ENCODE measurements at regions not wholly inside any gene's neighbourhood (a gene's known extent, or its start where the extent isn't known, plus 50 kb on each side); places are given as distances from the start of the nearest gene placed in this dataset.

DNA sequence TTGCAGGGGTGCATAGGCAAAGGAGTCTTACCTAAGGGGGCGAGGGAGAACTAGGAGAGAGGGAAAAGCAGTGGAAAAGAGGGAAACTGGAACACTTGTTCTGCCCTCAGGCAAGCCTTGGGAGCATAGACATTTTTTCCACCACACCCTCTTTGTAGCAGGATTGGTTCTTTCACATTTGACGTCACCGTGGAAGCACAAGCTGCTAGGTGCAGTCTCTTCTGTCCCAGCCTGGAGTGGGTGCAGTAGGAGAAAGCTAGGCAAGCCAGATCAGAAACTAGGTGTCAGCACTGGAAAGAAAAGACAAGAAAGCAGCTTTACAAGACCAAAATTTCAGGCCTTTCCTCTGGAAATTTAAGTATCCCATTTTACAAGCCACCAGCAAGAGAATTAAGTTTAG, 440.4 kb downstream of the EFNA5 start:
- TF ChIP-seq CTCF (optimal IDR thresholded peaks at IDR 0.05 in 1 of 3, IDR thresholded peaks at IDR 0.05 in 1 of 3, conservative IDR thresholded peaks at IDR 0.05 in 1 of 3; ENCODE audit: extremely low read depth in 1 of 3, insufficient read depth in 2 of 3, low read length in 3 of 3) (no peak), EZH2 (IDR thresholded peaks at IDR 0.05; ENCODE audit: low read length) (no peak)
- H3K27me3 ChIP-seq (ENCODE audit: control insufficient read depth, extremely low read depth, insufficient read depth, low read length) = no peaks in the 10 kb centered on the region
- FAIRE-seq (no peak), DNase-seq (ENCODE audit: low read depth, low spot score) (no peak)
- no peaks in the 10 kb centered on the region for H3K9me1 ChIP-seq (ENCODE audit: control insufficient read depth, extremely low read depth, insufficient read depth, low read length)
- no peaks in the 10 kb centered on the region for H3K9me3 ChIP-seq (ENCODE audit: control insufficient read depth, low read depth, low read length)
- H3K9ac ChIP-seq (ENCODE audit: control insufficient read depth, extremely low read depth, insufficient read depth, low read length) = no peak overlapping the region
- H3K79me2 ChIP-seq (ENCODE audit: control insufficient read depth, insufficient read depth, low read length) = no peaks in the 10 kb centered on the region
- no peak overlapping the region for H2AFZ ChIP-seq (ENCODE audit: control insufficient read depth, low read length)
- H4K20me1 ChIP-seq (ENCODE audit: control insufficient read depth, extremely low read depth, insufficient read depth, low read length) = no peaks in the 10 kb centered on the region
- dilution Hi-C loops (cut with MboI; ENCODE audit: extremely low pct_ligation_motif_present, low sequenced_read_pairs) = no loop called here
- no peaks in the 10 kb centered on the region for H3K36me3 ChIP-seq (ENCODE audit: control insufficient read depth in 2 of 2, extremely low read depth in 1 of 2, insufficient read depth in 2 of 2, low read length in 2 of 2)
- H3K4me3 ChIP-seq (ENCODE audit: control insufficient read depth in 2 of 3, extremely low read depth in 1 of 3, insufficient read depth in 2 of 3, low read depth in 1 of 3, low read length in 3 of 3) = no peak overlapping the region
- no peak overlapping the region for H3K4me2 ChIP-seq (ENCODE audit: control insufficient read depth, extremely low read depth, insufficient read depth, low read depth, low read length)
- no peak overlapping the region for H3K27ac ChIP-seq (ENCODE audit: control insufficient read depth, insufficient read depth, low read length)
- H3K4me1 ChIP-seq (ENCODE audit: control insufficient read depth, extremely low read depth, insufficient read depth, low read length) = no peaks in the 10 kb centered on the region

GRCh38 chr5:107228226-107228625, 442.5 kb downstream of the EFNA5 start:
- H3K36me3 ChIP-seq (ENCODE audit: control insufficient read depth in 2 of 2, extremely low read depth in 1 of 2, insufficient read depth in 2 of 2, low read length in 2 of 2) = no peaks in the 10 kb centered on the region
- H3K27me3 ChIP-seq (ENCODE audit: control insufficient read depth, extremely low read depth, insufficient read depth, low read length) = no peaks in the 10 kb centered on the region
- no peak overlapping the region for H3K4me2 ChIP-seq (ENCODE audit: control insufficient read depth, extremely low read depth, insufficient read depth, low read depth, low read length)
- no peak overlapping the region for H3K9ac ChIP-seq (ENCODE audit: control insufficient read depth, extremely low read depth, insufficient read depth, low read length)
- no peak overlapping the region for H3K4me3 ChIP-seq (ENCODE audit: control insufficient read depth in 2 of 3, extremely low read depth in 1 of 3, insufficient read depth in 2 of 3, low read depth in 1 of 3, low read length in 3 of 3)
- FAIRE-seq (no peak), DNase-seq (ENCODE audit: low read depth, low spot score) (no peak)
- dilution Hi-C loops (cut with MboI; ENCODE audit: extremely low pct_ligation_motif_present, low sequenced_read_pairs) = no loop called here
- H3K9me3 ChIP-seq (ENCODE audit: control insufficient read depth, low read depth, low read length) = no peaks in the 10 kb centered on the region
- no peak overlapping the region for H3K27ac ChIP-seq (ENCODE audit: control insufficient read depth, insufficient read depth, low read length)
- TF ChIP-seq EZH2 (IDR thresholded peaks at IDR 0.05; ENCODE audit: low read length) (no peak), CTCF (optimal IDR thresholded peaks at IDR 0.05 in 1 of 3, IDR thresholded peaks at IDR 0.05 in 1 of 3, conservative IDR thresholded peaks at IDR 0.05 in 1 of 3; ENCODE audit: extremely low read depth in 1 of 3, insufficient read depth in 2 of 3, low read length in 3 of 3) (no peak)
- no peaks in the 10 kb centered on the region for H4K20me1 ChIP-seq (ENCODE audit: control insufficient read depth, extremely low read depth, insufficient read depth, low read length)
- H3K79me2 ChIP-seq (ENCODE audit: control insufficient read depth, insufficient read depth, low read length) = no peaks in the 10 kb centered on the region
- H2AFZ ChIP-seq (ENCODE audit: control insufficient read depth, low read length) = no peak overlapping the region
- H3K4me1 ChIP-seq (ENCODE audit: control insufficient read depth, extremely low read depth, insufficient read depth, low read length) = no peaks in the 10 kb centered on the region
- no peaks in the 10 kb centered on the region for H3K9me1 ChIP-seq (ENCODE audit: control insufficient read depth, extremely low read depth, insufficient read depth, low read length)
